NCI-H128 (cell line): ENCODE measurements at regions not wholly inside any gene's neighbourhood (a gene's known extent, or its start where the extent isn't known, plus 50 kb on each side); places are given as distances from the start of the nearest gene placed in this dataset.

ENCODE experiments used
- DNase-seq: peaks from one replicate; lab custom pipeline; 2025; ENCODE audit not compliant: unreplicated experiment; lab: John Stamatoyannopoulos, UW

DNA sequence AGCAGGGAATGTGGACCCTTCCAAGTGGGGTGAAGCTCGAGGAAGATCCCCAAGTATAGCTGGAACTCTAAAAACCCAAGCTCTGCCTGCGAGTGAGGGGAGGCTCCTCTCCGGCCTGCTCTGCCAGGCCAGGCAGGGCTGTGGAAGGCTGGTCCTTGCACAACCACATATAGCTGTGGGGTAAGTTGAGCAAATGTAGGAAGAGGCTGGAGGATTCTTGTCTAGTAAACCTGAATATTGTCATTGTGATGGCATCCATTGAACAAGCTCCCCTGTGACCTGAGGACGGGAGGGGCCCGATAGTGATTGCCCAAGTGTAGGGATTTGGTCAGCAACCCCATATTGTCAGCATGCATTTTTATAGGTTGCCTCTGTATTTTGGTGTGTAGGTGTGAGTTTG is 103.0 kb downstream of the ACKR3 start:
- DNase-seq = no peak

DNA sequence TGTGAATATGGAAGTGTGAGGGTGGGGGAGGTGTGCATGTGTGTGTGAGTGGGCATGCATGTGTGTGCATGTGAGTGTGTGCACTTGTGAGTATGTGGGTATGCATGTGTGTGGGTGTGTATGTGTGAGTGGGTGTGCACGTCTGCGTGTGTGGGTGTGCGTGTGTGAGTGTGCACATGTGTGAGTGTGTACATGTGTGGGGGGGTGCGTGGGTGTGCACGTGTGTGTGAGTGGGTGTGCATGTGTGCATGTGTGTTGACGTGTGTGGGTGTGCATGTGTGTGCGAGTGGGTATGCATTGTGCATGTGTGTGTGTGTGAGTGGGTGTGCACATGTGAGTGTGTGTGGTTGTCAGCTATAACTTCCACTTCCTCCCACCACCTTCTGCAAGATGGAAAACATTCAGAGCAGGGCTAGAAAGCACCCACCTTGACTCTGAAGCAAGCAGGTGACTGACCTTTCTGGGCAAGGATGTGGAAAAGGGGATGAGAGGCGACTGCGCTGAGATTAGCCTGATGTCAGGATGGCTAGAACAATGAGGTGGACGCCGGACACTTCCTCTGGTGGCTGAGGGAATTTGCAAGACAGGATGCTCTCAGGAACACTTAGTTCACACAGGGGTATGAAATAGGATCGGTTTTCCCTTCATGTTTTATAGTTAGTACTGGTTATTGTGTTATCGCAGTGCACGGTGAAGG is 103.6 kb downstream of the ACKR3 start:
- no peak for DNase-seq

DNA sequence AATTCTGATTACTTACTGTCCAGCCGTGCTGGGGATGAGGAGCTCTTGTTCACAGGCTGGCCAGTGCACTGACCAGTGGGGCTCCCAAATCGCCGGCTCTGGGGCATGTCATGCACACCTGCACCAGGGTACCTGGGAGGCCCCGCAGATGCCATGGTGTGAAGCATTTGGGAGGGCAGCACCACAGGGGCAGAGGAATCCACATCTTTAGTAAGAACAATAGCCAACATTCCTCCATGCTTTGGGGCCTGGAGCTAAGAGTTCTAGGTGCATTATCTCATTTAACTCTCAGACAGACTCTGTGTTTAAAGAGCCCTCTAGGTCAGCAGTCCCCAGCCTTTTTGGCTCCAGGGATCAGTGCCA is 104.2 kb downstream of the ACKR3 start:
- DNase-seq = no peak

DNA sequence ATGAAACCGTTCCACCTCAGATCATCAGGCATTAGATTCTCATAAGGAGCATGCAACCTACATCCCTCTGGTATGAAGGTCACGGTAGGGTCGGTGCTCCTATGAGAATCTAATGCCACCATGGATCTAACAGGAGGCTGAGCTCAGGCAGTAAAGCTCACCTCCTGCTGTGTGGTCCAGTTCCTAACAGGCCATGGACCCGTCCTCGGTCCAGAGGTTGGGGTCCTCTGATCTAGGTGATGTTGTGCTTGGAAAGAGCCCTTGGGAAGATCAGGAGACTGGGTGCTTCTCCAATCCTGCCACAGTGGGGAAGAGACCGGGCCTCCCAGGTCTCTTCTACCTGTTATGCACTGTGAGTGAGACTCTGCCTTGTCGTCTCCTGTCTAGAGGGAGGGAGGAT is 104.6 kb downstream of the ACKR3 start:
- DNase-seq = no peak

DNA sequence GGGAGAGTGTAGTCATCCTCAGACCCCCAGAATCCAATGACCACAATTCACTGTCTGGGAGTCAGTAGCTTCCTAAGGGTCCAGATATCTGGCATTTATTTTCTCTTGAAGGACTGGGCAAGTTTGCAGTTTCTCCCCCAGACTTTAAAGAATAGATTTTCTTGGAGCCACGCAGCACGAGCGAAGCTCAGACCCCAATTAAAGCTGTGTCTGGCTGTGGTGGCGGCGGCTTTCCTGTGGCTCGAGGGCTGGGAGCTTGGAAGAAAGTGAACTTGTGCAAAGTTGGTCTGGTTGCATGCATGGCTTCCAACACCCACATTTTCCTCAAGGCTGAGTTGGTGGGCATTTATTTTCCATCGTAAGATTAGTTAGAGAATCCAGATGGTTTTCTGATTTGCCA is 105.0 kb downstream of the ACKR3 start:
- no peak for DNase-seq

DNA sequence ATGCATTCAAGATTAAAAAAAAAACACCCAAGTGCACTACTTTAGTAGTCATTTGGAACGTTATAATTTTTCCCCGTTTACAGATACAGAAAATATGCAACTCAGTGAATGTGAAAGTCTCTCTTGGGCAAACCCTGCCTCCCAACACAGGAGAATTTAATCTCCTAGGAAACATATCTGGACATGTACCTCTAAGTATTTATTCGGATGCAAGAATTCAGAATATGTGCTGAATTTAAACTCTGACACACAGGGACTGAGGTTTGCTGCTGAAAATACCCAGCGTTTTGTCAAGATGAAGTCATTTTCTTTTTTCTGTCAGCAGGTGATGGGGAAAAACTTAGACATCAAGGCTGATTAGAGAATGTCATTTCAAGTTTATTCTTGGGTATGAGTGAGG is 105.4 kb downstream of the ACKR3 start:
- DNase-seq = no peak

DNA sequence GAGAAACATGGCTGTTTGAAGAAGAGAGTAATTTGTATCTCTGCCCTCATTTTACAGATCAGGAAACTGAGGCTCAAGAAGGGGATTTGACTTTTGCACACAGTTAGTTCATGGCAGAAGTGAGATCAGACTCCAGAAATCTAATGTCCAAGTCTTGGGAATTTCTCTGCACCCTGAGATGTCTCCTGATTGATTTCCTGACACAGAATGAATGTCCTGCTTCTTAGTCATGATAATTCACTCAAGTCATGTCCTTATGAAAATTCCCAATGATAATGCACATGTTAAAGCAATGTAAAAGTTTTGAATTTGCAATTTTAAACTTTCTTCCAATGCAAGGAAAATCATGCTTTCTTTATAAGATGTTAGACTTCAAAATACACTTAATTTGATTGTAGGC is 105.9 kb downstream of the ACKR3 start:
- no peak for DNase-seq

DNA sequence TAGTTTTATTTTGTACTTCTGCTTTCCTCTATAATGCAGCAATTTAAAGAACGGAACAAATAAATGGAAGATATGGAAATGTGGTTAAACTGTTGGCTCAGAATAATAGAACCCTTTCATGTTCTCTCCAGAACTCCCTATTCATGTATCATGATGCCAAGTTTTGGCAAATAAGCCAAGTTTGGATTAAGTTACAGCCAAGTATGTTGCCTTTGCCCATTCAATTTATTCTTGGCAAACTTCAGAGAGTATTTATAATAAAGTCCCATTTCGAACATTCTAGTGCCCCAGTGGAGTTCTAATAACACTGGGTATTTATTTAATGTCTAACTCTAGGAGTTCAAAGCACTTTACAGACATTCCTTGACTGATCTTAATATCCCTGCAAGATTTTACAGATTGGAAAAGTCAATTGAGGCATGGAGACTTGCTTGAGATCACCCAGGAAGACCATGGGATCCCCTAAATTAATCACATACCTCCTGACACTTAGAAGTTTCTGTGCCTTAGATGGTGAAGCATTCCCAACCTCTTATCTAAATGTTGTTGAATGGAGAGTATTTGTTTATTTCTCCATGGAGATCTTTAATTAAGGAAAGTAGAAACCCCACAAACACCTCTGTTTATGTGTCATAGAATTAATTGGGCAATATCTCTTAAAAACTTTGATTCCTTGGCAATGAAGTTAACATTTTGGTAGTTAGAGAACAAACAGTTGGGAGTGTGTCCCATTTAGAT is 106.7 kb downstream of the ACKR3 start:
- DNase-seq = no peak

DNA sequence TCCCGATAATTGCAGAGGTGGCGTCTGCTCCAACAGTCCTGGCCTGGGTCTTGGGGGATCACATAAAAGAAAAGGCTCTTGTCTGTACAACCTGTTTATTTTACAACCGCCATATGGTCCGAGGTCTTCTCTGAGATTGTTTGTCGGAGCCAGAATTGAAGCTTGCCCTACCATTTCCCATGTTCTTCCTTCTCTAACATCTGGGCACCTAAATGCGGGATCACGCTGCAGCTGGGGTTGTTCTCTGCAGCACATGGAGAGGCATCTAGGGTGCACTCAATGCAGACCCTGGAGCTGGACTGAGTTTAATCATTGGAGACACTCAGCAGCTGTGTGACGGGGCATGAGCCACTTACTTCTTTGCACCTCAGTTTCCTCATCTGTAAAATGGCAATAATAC is 107.7 kb downstream of the ACKR3 start:
- no peak for DNase-seq

DNA sequence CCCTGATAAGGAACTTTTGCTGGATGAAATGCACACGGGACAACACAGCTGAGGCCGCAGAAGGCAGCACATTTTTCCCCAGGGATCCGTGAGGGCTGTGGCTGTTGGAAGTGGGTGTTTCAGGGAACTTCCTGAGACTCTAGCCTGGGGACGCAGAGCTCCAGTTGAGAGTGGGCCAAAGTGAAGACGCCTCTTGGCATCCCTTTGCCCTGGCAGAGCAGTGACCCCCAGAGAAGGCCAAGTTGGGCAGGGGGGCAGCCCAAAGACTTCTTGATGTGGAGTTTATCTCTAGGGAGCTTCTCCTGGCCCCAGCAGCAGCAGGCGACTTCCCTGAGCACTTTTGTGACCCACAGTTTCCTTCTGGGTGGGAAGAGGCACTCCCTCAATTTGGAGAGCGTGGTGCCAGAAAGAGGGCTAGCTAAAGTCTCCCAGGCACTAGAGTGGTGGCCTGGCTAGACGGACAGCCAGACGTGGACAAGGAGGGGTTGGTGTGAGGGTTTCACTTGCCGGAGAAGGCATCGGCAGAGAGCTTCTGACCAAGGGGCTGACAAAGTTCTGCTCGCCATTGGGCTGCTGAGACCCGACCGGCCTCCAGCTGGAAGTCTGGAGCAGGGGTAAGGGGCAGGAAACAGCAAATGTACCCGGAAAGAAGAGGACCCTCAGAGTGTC is 108.8 kb downstream of the ACKR3 start:
- no peak for DNase-seq

DNA sequence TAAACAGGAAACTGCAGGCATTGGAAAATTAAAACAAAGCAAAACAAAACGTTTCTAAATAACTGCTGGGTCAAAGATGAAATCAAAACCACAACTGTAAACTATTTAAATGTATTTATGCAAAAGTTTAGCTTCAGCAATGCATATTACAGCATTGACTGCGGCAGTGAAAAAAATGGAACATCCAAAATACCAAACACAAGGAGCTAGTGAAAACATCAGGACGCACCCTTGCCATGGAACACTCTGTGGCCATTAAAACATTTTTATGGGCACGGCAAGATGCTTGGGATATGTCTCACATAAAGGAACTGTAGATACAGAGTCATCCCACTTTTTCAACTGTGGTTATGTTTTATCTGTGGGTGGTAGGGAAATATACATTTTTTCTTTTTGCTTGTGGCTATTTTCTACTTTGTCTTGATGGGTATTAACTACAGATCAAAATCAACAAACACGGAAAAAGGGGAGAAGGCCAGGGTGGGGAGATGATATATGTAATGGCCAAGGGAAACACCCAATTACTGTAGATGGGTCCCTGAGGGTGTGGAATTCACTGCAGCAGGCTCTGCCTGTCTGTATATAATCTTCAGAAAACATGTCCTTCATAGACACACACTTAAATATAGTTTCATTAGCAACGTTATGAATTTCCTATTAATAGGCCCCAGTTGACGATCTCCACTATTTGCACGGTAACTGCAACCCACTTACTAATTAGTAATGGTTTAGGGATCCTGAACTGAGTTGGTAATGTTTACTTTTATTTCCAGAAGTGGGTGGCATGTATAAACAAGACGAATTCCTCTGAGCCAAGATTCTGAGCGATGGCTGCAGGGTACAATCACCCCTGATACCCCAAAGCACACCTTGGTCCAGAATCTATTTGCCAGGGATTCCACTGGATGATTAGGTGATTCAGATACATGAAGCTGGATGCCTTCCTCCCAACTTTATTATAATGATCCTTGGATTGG is 110.5 kb downstream of the ACKR3 start:
- no peak for DNase-seq

DNA sequence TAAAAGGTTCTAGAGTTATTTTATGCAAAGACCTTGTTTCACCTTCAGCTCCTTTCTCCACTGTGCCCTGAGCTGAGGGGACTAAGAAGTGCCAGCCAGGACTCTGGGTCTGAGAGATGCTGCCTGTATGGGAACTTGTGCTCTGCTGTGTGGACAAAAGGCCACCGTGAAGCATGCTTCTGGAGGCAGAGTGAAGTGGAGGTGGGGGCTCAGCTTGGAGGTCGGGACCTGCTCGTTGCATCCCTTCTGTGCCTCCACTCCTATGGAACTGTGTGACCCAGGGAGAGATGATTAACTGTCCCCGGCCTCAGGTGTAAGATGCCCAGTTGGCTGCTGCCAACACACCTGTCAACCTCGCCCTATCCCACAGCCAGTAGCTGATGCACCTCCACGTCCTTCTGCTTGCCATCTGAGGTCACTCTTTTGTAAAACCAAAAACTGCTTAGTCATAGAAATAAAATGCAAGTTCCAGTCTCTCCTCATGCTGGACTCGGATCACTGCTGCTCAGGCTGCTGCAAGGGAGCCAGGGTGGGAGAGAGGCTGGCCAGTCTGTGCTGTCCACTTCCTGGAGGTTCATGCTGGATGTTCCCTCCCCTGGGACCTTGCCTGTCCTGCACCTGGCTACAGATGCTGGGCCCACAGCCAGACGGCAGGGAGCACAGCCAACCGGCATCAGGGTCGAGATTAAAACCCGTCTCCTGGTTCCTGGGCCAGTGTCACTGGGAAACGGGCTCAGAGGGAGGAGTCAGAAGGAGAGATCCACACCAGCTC is 113.2 kb downstream of the ACKR3 start:
- no peak for DNase-seq

DNA sequence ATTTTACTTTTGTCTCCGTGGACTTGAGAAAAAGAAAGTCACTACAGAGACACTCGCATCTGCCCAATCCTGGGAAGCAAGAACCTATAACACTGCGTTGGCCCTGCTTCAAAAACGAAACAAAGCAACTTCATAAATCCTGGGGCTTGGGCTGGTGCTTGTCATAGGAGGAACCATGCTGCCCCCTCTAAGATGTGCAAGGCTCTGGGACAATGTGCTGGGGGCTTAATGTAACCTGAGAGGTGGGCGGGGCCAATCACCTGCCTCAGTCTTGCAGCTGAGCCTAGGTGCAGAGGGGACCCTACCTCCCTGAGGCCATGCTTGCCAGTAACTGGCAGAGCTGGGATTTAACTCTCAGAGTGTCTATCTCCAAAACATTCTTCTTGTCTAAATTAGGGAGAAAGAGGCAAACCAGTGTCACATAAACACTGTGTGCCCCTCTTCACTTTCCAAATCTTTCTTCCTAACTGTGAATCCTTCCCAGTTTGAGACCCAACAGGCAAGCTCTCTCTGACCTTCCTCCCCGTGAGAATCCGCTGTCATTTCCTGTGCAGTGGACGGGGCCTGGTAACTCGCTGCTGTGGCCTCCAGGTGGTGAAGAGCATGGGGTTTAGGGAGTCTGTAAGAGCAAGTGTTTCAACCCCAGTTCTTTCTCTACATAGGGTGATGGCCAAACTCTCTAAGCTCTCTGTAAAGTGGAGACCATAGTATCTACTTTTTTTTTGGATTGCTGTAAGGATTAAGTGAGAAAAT is 115.1 kb downstream of the ACKR3 start:
- DNase-seq = no peak

DNA sequence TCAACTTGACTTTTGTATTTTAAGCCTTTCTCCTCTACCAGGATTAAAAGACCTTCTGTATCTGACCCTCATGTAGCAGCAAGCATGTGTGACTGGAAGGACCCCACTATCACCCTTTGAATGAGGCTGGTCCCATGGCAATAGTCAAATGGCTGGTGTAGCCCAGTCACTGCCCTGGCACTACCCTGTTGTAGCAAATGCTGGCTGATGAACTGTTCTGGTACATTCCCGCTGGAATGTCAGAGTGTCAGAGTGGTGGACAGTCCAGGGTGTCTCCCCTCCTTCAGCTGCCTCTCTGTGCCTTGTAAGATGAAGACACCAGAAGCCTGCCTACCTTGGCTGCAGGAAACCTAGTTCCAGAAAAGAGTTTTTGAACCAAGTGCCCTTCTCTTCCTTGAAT is 115.7 kb downstream of the ACKR3 start:
- DNase-seq = no peak

DNA sequence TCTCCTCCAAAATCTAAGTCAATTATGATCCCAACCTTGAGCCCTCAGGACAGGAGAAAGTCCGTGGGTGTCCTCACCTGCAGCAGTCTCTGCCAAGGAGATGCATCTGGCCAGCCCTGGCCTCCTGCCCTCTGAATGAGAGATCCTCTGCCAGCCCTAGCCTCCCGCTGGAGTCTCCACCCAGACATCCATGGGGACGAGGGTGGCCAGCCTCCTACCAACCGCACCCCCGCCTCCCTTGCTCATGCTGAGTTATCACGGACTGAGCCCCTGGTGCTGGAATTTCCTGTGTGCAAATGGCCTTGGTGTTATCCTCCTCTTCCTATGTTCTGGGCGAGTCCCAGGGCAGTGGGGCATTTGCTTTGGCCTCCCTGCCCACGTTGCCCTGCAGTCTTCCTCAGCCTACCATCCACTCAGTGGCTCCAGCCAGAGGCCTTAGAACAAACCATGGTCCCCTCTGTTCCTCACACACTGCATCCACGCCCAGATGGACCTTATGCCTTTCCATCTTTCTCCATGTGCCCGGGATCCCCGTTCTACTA is 116.4 kb downstream of the ACKR3 start:
- DNase-seq = no peak

DNA sequence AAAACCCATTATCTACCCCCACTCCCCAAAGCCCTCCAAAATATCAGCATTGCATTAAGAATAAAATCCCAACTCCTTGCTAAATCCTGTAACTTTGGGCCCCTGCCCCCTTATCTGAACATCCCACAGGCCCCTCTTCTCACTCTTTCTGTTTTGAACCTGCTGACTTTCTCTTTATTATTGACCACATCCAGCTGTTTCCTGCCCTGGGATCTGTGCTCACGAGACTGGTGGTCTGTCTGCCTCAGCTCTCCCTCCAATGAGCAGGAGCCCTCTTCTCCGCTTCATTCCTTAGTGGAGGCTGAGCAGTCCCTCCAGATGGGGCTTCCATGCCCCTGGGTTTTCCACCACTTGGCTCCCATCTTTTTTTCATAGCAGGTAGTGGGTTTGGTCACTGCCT is 116.9 kb downstream of the ACKR3 start:
- no peak for DNase-seq

DNA sequence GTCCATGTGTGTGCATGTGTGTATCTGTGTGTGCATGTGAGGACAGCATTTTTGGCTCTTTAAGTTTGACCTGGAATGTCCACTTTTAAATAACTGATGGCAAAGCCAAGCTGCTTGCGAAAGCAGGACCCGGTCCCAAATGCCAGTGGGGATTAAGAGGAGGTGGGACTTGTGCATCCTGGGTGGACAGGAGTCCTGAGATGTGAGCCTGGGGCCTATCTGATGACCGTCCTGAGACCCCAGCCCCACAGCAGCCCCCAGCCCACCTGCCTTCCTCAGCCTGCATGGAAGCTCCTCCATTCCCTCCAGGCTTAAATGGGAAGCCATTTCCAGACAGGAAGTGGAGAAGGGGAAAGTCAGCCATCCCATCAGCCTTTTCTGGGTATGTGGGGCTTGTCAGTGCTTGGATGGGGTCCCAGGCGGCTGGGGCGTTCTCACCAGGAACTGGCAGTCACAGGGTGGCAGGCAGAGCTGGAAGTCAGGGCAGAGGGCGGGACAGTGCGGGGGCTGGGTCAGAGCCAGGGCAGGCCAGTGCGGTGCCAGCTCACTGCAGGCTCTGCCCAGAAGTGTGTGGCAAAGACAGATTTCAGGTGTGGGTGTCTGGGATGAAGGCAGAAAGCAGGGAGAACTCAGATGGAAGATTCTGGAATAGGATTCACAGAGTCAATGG is 117.8 kb downstream of the ACKR3 start:
- no peak for DNase-seq

DNA sequence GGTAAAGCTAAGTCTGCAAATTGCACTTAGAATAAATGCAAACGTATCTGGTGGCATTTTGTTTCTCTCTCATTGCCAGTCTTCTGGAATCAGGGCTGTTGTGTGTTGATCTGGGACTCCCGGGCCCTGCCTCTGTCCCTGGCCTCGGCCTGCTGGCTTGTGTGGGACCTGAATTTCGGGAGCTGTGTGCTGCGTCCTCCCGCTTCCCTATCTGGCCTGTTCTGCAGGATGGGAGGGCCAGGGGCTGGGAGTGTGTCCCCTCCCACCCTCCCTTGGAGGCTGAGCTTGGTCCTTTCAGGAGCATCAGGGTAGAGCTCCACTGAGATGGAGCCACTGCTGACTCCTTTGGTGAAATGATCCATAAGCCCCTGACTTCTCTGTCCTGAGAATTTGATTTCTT is 118.5 kb downstream of the ACKR3 start:
- no peak for DNase-seq
